T-cell (primary cell): ENCODE measurements at regions not wholly inside any gene's neighbourhood (a gene's known extent, or its start where the extent isn't known, plus 50 kb on each side); places are given as distances from the start of the nearest gene placed in this dataset.

Experiments used
- ATAC-seq, 4 experiments: fragments of 200-7000 bp in 3 of 4; fragments of 150-1000 bp in 1 of 4; cut with Tn5 transposase; replicated peaks in 1 of 4; 1 replicate in 3 of 4; 2 replicates in 1 of 4; pipeline ENCODE4 v1.10.0; 2021; ENCODE audit warnings: moderate library complexity in 3 of 4, mild to moderate bottlenecking in 2 of 4, moderate number of reproducible peaks in 1 of 4
- CTCF ChIA-PET, 2 donors: fragments of 300-600 bp; sonication (Branson Sonifier 250); formaldehyde crosslinking; loops; one replicate each; lab custom pipeline; 2022; ENCODE audit warnings: antibody characterized with exemption in 2 of 2; lab: Charles Lee
- POLR2A ChIA-PET, 2 donors: fragments of 300-600 bp; sonication (Branson Sonifier 250); formaldehyde crosslinking; loops; one replicate each; lab custom pipeline; 2022; ENCODE audit warnings: antibody characterized with exemption in 2 of 2; lab: Charles Lee
- DNase-seq, 35 experiments: peaks; one replicate each; pipeline versions ENCODE4 v3.0.0 to v3.0.0-alpha.2; 2013 to 2023
- H3K27ac ChIP-seq: one replicate; pipeline ENCODE4 v1.5.1; 2013; ENCODE audit warnings: low read length
- H3K27me3 ChIP-seq, 2 experiments: replicated peaks in 1 of 2; 1 replicate in 1 of 2; 2 replicates in 1 of 2; pipeline versions ENCODE4 v1.6.1 to v1.7.0; 2013; ENCODE audit warnings: low read length in 1 of 2, mixed read lengths in 1 of 2; ENCODE audit not compliant: control insufficient read depth in 2 of 2, insufficient read depth in 2 of 2; ENCODE audit errors: extremely low read depth in 1 of 2
- H3K36me3 ChIP-seq, 2 donors: 1 replicate in 1 of 2; 2 replicates in 1 of 2; pipeline versions ENCODE4 v1.6.1 to v1.7.0; 2013; ENCODE audit warnings: low read length in 1 of 2; ENCODE audit not compliant: control insufficient read depth in 2 of 2, insufficient read depth in 1 of 2; ENCODE audit errors: extremely low read depth in 1 of 2
- H3K4me1 ChIP-seq, 2 experiments: 1 replicate in 1 of 2; 2 replicates in 1 of 2; pipeline versions ENCODE4 v1.6.1 to v1.7.0; 2013; ENCODE audit warnings: low read length in 2 of 2, mixed read lengths in 1 of 2; ENCODE audit not compliant: insufficient read depth in 2 of 2, control insufficient read depth in 1 of 2; ENCODE audit errors: extremely low read depth in 1 of 2
- H3K4me3 ChIP-seq, 2 donors: 1 replicate in 1 of 2; 2 replicates in 1 of 2; pipeline versions ENCODE4 v1.5.1 to v1.7.0; 2013; ENCODE audit warnings: mild to moderate bottlenecking in 2 of 2, low read length in 1 of 2, moderate library complexity in 1 of 2; ENCODE audit not compliant: control insufficient read depth in 1 of 2; ENCODE audit errors: extremely low read depth in 1 of 2
- H3K9me3 ChIP-seq: 2 replicates; pipeline ENCODE4 v1.7.0; 2013
- H3K27ac Mint-ChIP-seq, 2 donors: one replicate each; pipeline ENCODE4 v1.8.0; 2020 to 2021; ENCODE audit warnings: mild to moderate bottlenecking in 2 of 2, mixed read lengths in 2 of 2
- H3K27me3 Mint-ChIP-seq, 2 donors: one replicate each; pipeline ENCODE4 v1.8.0; 2021 to 2022; ENCODE audit warnings: mixed read lengths in 2 of 2
- H3K36me3 Mint-ChIP-seq: one replicate; pipeline ENCODE4 v1.8.0; 2021; ENCODE audit warnings: mixed read lengths
- H3K4me1 Mint-ChIP-seq, 3 donors: one replicate each; pipeline ENCODE4 v1.8.0; 2020 to 2022; ENCODE audit warnings: mixed read lengths in 3 of 3, mild to moderate bottlenecking in 1 of 3
- H3K4me3 Mint-ChIP-seq, 3 donors: one replicate each; pipeline ENCODE4 v1.8.0; 2020 to 2022; ENCODE audit warnings: mild to moderate bottlenecking in 3 of 3, mixed read lengths in 3 of 3, moderate library complexity in 3 of 3
- H3K9me3 Mint-ChIP-seq, 3 donors: one replicate each; pipeline ENCODE4 v1.8.0; 2020 to 2022; ENCODE audit warnings: mixed read lengths in 3 of 3
- WGBS: methylation state at CpG from one replicate; pipeline ENCODE4 v1.1.5; 2013; ENCODE audit warnings: missing lambda C conversion rate; ENCODE audit not compliant: insufficient coverage; 5-methylcytosine and 5-hydroxymethylcytosine counted together

GRCh38 chr14:29126865-29127264, 360.3 kb downstream of the FOXG1 start:
- POLR2A ChIA-PET: no interaction called here
- DNase-seq: no peak

GRCh38 chr14:29140016-29140415, 373.4 kb downstream of the FOXG1 start:
- 57% methylated on average over 3 of the region's 3 CpGs for WGBS
- H3K36me3 Mint-ChIP-seq: no peaks in the 10 kb centered on the region
- peaks cover 12 to 22% (median 16%) of the 10 kb centered on the region in 3 donors for H3K9me3 Mint-ChIP-seq
- no peak for ATAC-seq
- H3K4me1 Mint-ChIP-seq: no peaks in the 10 kb centered on the region
- ChIA-PET CTCF (interaction anchor here in 1 of 2 donors (0.6 kb wide), 1 partner anchor 516 kb away, joined by 4 read pairs; no protein-coding TSS in a partner anchor), POLR2A (no interaction called here)
- no peaks in the 10 kb centered on the region for H3K27me3 Mint-ChIP-seq
- Histone ChIP-seq H3K4me1 (no peaks in the 10 kb centered on the region), H3K27ac (no peak overlapping the region), H3K36me3 (no peaks in the 10 kb centered on the region), H3K9me3 (no peaks in the 10 kb centered on the region), H3K27me3 (no peaks in the 10 kb centered on the region), H3K4me3 (no peak overlapping the region)
- no peak overlapping the region for H3K4me3 Mint-ChIP-seq
- no peak for DNase-seq
- no peak overlapping the region for H3K27ac Mint-ChIP-seq

More at GRCh38 chr14:29126865-29127264, 360.3 kb downstream of the FOXG1 start:
- Mint-ChIP-seq H3K4me1 (no peaks in the 10 kb centered on the region), H3K27ac (no peak overlapping the region), H3K4me3 (no peak overlapping the region), H3K27me3 (no peaks in the 10 kb centered on the region), H3K36me3 (no peaks in the 10 kb centered on the region), H3K9me3 (peaks cover 22 to 42% (median 31%) of the 10 kb centered on the region in 3 donors)
- WGBS: no CpG with 5 or more reads among the region's 2 CpGs
- H3K4me3 ChIP-seq: no peak overlapping the region
- no peaks in the 10 kb centered on the region for H3K9me3 ChIP-seq
- no peaks in the 10 kb centered on the region for H3K4me1 ChIP-seq
- no peak overlapping the region for H3K27ac ChIP-seq
- CTCF ChIA-PET: no interaction called here
- H3K36me3 ChIP-seq: no peaks in the 10 kb centered on the region
- H3K27me3 ChIP-seq: no peaks in the 10 kb centered on the region
- no peak for ATAC-seq

GRCh38 chr14:29144621-29145020, 378.0 kb downstream of the FOXG1 start:
- DNase-seq (no peak), ATAC-seq (no peak)
- Mint-ChIP-seq H3K27me3 (no peaks in the 10 kb centered on the region), H3K36me3 (no peaks in the 10 kb centered on the region), H3K4me3 (no peak overlapping the region), H3K9me3 (peaks cover 10 to 26% (median 14%) of the 10 kb centered on the region in 3 donors), H3K4me1 (no peaks in the 10 kb centered on the region), H3K27ac (no peak overlapping the region)
- no peak overlapping the region for H3K27ac ChIP-seq
- no peaks in the 10 kb centered on the region for H3K27me3 ChIP-seq
- CTCF ChIA-PET: interaction anchor here in 1 of 2 donors (0.6 kb wide), 1 partner anchor 197 kb away, joined by 3 read pairs; no protein-coding TSS in a partner anchor
- H3K4me3 ChIP-seq: no peak overlapping the region
- POLR2A ChIA-PET: no interaction called here
- WGBS: no CpG with 5 or more reads among the region's 2 CpGs
- H3K4me1 ChIP-seq: no peaks in the 10 kb centered on the region
- no peaks in the 10 kb centered on the region for H3K9me3 ChIP-seq
- no peaks in the 10 kb centered on the region for H3K36me3 ChIP-seq

- Mint-ChIP-seq H3K4me1 (no peaks in the 10 kb centered on the region), H3K4me3 (no peak overlapping the region), H3K27ac (no peak overlapping the region), H3K36me3 (no peaks in the 10 kb centered on the region), H3K9me3 (peaks cover 14 to 33% (median 15%) of the 10 kb centered on the region in 3 donors), H3K27me3 (no peaks in the 10 kb centered on the region)
- ATAC-seq: no peak
- no CpG with 5 or more reads among the region's 2 CpGs for WGBS
- no peak for DNase-seq
- H3K36me3 ChIP-seq: no peaks in the 10 kb centered on the region
- no peak overlapping the region for H3K4me3 ChIP-seq
- ChIA-PET POLR2A (no interaction called here), CTCF (no interaction called here)
- H3K4me1 ChIP-seq: no peaks in the 10 kb centered on the region
- H3K9me3 ChIP-seq: no peaks in the 10 kb centered on the region
- H3K27me3 ChIP-seq: no peaks in the 10 kb centered on the region
- H3K27ac ChIP-seq: no peak overlapping the region
Measured at GRCh38 chr14:29148221-29148620, 381.6 kb downstream of the FOXG1 start.

- Mint-ChIP-seq H3K9me3 (peaks cover 17 to 31% (median 18%) of the 10 kb centered on the region in 3 donors), H3K4me1 (no peaks in the 10 kb centered on the region), H3K4me3 (no peak overlapping the region), H3K27me3 (no peaks in the 10 kb centered on the region), H3K36me3 (no peaks in the 10 kb centered on the region), H3K27ac (no peak overlapping the region)
- no peak overlapping the region for H3K27ac ChIP-seq
- no peaks in the 10 kb centered on the region for H3K9me3 ChIP-seq
- CTCF ChIA-PET: no interaction called here
- no peak for DNase-seq
- no peak overlapping the region for H3K4me3 ChIP-seq
- no peak for ATAC-seq
- no peaks in the 10 kb centered on the region for H3K4me1 ChIP-seq
- POLR2A ChIA-PET: no interaction called here
- H3K36me3 ChIP-seq: no peaks in the 10 kb centered on the region
- H3K27me3 ChIP-seq: no peaks in the 10 kb centered on the region
Measured at GRCh38 chr14:29149798-29150197, 383.2 kb downstream of the FOXG1 start.

- DNase-seq (no peak), ATAC-seq (no peak)
- H3K36me3 ChIP-seq: no peaks in the 10 kb centered on the region
- Mint-ChIP-seq H3K27ac (no peak overlapping the region), H3K9me3 (peaks cover 17 to 34% (median 22%) of the 10 kb centered on the region in 3 donors), H3K27me3 (no peaks in the 10 kb centered on the region), H3K36me3 (no peaks in the 10 kb centered on the region), H3K4me1 (no peaks in the 10 kb centered on the region), H3K4me3 (no peak overlapping the region)
- 81% methylated on average over 4 of the region's 10 CpGs for WGBS
- H3K4me3 ChIP-seq: no peak overlapping the region
- ChIA-PET POLR2A (no interaction called here), CTCF (no interaction called here)
- no peaks in the 10 kb centered on the region for H3K27me3 ChIP-seq
- no peaks in the 10 kb centered on the region for H3K4me1 ChIP-seq
- no peak overlapping the region for H3K27ac ChIP-seq
- no peaks in the 10 kb centered on the region for H3K9me3 ChIP-seq
Measured at GRCh38 chr14:29150659-29151058, 384.1 kb downstream of the FOXG1 start.

- peaks cover 15 to 22% (median 17%) of the 10 kb centered on the region in 3 donors for H3K9me3 Mint-ChIP-seq
- ChIA-PET CTCF (no interaction called here), POLR2A (no interaction called here)
- no peaks in the 10 kb centered on the region for H3K4me1 Mint-ChIP-seq
- ATAC-seq (no peak), DNase-seq (no peak)
- H3K4me1 ChIP-seq: no peaks in the 10 kb centered on the region
- H3K27me3 ChIP-seq: no peaks in the 10 kb centered on the region
- H3K4me3 ChIP-seq: no peak overlapping the region
- no peak overlapping the region for H3K27ac ChIP-seq
- no peaks in the 10 kb centered on the region for H3K27me3 Mint-ChIP-seq
- no peaks in the 10 kb centered on the region for H3K9me3 ChIP-seq
- H3K36me3 Mint-ChIP-seq: no peaks in the 10 kb centered on the region
- no peaks in the 10 kb centered on the region for H3K36me3 ChIP-seq
- no peak overlapping the region for H3K4me3 Mint-ChIP-seq
- no peak overlapping the region for H3K27ac Mint-ChIP-seq
Measured at GRCh38 chr14:29156096-29156495, 389.5 kb downstream of the FOXG1 start.
